WERI-Rb-1 (cell line): ENCODE measurements at regions not wholly inside any gene's neighbourhood (a gene's known extent, or its start where the extent isn't known, plus 50 kb on each side); places are given as distances from the start of the nearest gene placed in this dataset.

ENCODE experiments used
- DNase-seq: peaks from one replicate; pipeline ENCODE4 v3.0.0-alpha.2; 2020
- H3K27ac ChIP-seq: fragments of 250-450 bp; sonication (Bioruptor Pico); 2 replicates; pipeline ENCODE4 v1.5.1; 2020; ENCODE audit warnings: mild to moderate bottlenecking, moderate library complexity
- H3K27me3 ChIP-seq: fragments of 250-450 bp; sonication (Bioruptor Pico); 2 replicates; pipeline ENCODE4 v1.5.1; 2021; ENCODE audit warnings: mild to moderate bottlenecking, low read depth, moderate library complexity; ENCODE audit not compliant: insufficient read depth, severe bottlenecking
- H3K36me3 ChIP-seq: fragments of 250-450 bp; sonication (Bioruptor Pico); 2 replicates; pipeline ENCODE4 v1.5.1; 2020; ENCODE audit warnings: mild to moderate bottlenecking, moderate library complexity
- H3K4me3 ChIP-seq: 2 replicates; pipeline ENCODE4 v1.5.1; 2011; ENCODE audit warnings: low read depth, mild to moderate bottlenecking, control low read depth, low read length
- H3K9me3 ChIP-seq: fragments of 250-450 bp; sonication (Bioruptor Pico); 2 replicates; pipeline ENCODE4 v1.5.1; 2021; ENCODE audit warnings: mild to moderate bottlenecking, moderate library complexity; ENCODE audit not compliant: severe bottlenecking
- TF ChIP-seq, protein P1 (sequence below): IDR thresholded peaks from 2 replicates; pipeline ENCODE4 v1.5.1; 2011; ENCODE audit warnings: low read depth, mild to moderate bottlenecking, control low read depth, inconsistent platforms, low read length

DNA sequence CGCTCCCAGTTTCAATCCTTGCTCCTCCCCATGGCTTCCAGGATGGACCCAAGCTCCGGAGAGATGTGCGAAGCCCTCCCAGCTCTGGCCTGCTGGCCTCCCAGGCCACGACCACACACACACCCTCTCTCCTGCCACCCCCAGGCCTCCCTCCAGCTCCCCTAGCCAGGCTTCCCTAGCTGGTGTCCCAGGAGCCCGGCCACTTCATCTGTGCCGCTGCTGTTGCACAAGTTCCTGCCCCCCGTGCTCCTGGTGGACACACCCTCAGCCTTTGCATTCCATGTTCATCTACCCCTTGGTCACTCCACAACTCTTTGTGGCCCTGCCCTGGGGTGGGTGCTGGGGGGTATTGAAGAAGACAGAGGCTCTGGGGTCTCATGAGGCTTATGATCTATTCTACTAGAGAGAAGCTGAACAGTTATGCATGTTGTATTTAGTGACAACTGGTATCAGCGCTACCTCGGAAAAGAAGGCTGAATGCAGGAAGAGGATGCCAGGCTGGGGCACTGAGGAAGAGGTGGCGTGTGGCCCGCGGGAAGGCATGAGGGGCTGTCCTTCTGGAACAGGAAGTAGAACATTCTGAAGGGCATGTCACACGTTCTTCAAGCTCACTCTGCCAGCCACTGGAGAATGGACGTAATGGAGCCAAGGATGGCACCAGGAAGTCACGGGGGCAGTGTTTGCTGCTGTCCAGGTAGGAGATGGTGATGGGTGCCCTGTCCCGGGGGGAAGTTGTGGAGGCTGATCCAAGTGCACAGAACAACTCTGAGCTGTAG, 172.4 kb downstream of the PSMG1 start:
- DNase-seq, result no peak
- H3K36me3 ChIP-seq, result no peaks in the 10 kb centered on the region

DNA sequence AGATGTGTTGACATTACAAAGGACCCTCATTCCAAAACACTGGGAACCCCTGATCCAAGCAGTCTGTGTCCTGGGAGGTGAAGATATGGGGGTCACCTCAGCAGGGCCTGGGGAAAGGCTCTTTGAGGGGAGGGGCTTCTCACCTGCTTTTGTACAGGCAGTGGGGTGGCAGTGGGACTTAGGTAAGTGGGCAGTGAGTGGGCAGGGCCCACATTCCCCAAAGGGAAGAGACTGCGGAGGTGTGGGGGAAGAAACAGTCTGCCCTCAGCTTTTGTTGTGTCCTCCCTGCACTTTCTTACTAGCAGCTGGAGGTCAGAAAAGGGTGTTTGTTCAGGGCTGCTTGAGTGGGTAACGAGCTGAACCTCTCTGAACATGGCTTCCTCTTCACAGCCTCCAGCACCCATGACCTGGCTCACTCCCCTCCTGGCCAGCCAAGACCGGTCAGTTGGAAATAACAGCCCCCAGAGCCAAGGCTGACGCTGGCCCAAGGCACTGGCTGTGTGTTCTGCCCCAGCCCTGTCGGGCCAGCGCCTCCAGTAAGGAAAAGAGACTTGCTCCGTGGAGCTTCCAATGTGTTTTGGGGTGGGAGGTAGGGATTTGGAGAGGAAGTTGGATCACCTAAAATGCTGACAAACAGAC, 173.5 kb downstream of the PSMG1 start:
- Histone ChIP-seq H3K36me3 (no peaks in the 10 kb centered on the region), H3K27me3 (no peaks in the 10 kb centered on the region), H3K27ac (no peak overlapping the region), H3K9me3 (peaks cover 4% of the 10 kb centered on the region), H3K4me3 (no peak overlapping the region)
- no peak for DNase-seq
- TF ChIP-seq, protein P1, sequence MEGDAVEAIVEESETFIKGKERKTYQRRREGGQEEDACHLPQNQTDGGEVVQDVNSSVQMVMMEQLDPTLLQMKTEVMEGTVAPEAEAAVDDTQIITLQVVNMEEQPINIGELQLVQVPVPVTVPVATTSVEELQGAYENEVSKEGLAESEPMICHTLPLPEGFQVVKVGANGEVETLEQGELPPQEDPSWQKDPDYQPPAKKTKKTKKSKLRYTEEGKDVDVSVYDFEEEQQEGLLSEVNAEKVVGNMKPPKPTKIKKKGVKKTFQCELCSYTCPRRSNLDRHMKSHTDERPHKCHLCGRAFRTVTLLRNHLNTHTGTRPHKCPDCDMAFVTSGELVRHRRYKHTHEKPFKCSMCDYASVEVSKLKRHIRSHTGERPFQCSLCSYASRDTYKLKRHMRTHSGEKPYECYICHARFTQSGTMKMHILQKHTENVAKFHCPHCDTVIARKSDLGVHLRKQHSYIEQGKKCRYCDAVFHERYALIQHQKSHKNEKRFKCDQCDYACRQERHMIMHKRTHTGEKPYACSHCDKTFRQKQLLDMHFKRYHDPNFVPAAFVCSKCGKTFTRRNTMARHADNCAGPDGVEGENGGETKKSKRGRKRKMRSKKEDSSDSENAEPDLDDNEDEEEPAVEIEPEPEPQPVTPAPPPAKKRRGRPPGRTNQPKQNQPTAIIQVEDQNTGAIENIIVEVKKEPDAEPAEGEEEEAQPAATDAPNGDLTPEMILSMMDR, result no peak

More for the DNA sequence above, 172.4 kb downstream of the PSMG1 start:
- H3K27ac ChIP-seq, result no peak overlapping the region
- H3K27me3 ChIP-seq, result no peaks in the 10 kb centered on the region
- H3K4me3 ChIP-seq, result no peak overlapping the region
- TF ChIP-seq, protein P1, result no peak
- H3K9me3 ChIP-seq, result peaks cover 4% of the 10 kb centered on the region

DNA sequence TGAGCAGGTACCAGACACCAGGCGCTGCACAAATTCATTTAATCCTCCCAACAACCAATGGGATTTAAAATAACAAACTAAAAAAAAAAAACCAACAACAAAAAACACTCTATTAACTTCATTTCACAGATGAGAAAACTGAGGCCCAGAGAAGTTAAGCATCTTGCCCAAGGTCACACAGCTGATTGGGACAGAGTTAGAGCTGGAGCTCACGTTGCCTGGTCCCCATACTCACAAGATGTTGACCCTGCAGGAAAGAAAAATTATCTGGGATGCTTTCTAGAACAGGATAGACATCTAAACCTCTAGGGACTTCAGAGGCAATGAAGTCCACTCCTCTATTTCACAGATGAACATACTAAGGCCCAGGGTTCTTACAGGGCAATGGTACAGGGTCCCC, 175.3 kb downstream of the PSMG1 start:
- no peak overlapping the region for H3K27ac ChIP-seq
- H3K9me3 ChIP-seq, result peaks cover 4% of the 10 kb centered on the region
- no peaks in the 10 kb centered on the region for H3K36me3 ChIP-seq
- TF ChIP-seq, protein P1, result no peak
- H3K4me3 ChIP-seq, result no peak overlapping the region
- no peak for DNase-seq
- no peaks in the 10 kb centered on the region for H3K27me3 ChIP-seq

DNA sequence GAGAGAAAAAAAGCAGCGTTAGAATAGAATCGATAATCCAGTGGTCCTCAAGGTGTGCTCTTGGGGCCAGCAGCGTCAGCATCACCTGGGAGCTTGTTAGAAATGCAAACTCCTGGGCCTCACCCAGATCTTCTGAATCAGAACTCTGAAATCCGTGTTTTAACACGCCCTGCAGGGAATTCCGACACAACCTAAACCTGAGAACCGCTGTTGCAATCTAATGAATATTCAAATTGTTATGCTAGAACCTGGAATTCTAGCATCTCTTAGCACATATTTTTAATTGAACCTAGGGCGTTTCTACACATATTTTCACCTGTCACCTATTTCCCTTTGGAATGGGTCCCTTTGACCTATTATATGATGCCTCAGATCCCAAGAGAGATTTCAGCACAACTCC, 175.7 kb downstream of the PSMG1 start:
- DNase-seq, result no peak
- Histone ChIP-seq H3K27ac (no peak overlapping the region), H3K9me3 (peaks cover 4% of the 10 kb centered on the region), H3K27me3 (no peaks in the 10 kb centered on the region), H3K36me3 (no peaks in the 10 kb centered on the region), H3K4me3 (no peak overlapping the region)
- TF ChIP-seq, protein P1, result no peak

DNA sequence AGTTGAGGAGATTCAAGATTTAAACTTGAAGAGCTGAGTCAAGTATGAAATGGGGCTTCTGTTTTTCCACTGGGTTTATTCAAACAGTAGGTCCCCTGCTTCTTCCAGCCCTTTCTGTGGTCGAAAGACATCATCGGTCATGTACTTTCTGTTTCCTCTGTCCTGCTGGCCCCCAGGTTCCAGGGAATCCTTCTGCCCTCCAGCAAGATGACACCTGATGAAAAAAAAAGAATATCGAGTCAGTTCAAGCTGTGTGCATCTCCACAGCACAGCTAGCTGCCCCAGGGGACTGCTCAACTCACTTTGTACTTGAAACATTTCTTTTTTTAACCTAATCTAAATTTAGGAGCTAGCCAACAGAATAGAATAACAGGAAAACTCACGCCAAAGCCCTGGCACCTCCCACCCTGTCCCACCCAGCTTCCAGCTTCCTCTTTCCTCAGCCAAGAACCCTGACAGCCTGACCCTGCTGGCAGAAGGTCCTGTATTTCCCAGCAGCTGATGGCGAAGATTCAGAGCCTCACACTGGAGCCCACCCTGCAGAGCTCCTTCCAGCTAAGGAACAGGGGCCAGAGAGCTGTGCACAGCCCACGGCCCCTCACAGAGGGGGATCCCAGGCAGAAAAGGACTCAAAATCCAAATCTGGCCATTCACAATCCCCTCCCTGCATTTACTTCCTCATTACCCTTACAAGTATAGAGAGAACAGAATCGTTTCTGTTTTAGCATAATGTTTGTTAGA, 176.5 kb downstream of the PSMG1 start:
- Histone ChIP-seq H3K36me3 (no peaks in the 10 kb centered on the region), H3K9me3 (peaks cover 4% of the 10 kb centered on the region), H3K4me3 (no peak overlapping the region), H3K27ac (no peak overlapping the region), H3K27me3 (no peaks in the 10 kb centered on the region)
- TF ChIP-seq, protein P1, result no peak
- no peak for DNase-seq
